Fibroblast of mammary gland (primary cell): ENCODE measurements at regions not wholly inside any gene's neighbourhood (a gene's known extent, or its start where the extent isn't known, plus 50 kb on each side); places are given as distances from the start of the nearest gene placed in this dataset.

Source experiments
- DNase-seq: peaks from one replicate; pipeline ENCODE4 v3.0.0-alpha.2; 2010; ENCODE audit warnings: low read depth
- H3K4me3 ChIP-seq: 2 replicates; pipeline ENCODE4 v1.5.1; 2011; ENCODE audit warnings: low read depth, mild to moderate bottlenecking, low read length, moderate library complexity; ENCODE audit not compliant: control insufficient read depth
- TF ChIP-seq, protein P1 (sequence below): conservative IDR thresholded peaks from 2 replicates; pipeline ENCODE4 v1.5.1; 2011; ENCODE audit warnings: low read depth, low read length, inconsistent platforms; ENCODE audit not compliant: control insufficient read depth, insufficient read depth

DNA sequence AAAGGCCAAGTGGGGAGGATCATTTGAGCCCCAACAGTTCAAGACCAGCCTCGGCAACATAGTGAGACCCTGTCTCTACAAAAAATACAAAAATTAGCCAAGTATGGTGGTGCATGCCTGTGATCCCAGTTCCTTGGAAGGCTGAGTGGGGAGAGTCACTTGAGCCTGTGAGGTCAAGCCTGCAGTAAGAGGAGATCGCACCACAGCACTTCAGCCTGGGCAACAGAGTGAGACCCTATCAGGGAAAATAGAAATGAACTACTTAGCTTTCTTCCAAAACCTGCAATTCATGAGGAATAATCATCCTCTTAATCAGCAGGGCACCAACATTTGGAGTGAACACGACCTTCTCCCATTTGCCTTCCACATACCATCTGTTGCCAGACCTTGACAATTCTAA, 96.1 kb downstream of the OR2K2 start:
- DNase-seq = no peak
- no peak overlapping the region for H3K4me3 ChIP-seq
- TF ChIP-seq, protein P1, sequence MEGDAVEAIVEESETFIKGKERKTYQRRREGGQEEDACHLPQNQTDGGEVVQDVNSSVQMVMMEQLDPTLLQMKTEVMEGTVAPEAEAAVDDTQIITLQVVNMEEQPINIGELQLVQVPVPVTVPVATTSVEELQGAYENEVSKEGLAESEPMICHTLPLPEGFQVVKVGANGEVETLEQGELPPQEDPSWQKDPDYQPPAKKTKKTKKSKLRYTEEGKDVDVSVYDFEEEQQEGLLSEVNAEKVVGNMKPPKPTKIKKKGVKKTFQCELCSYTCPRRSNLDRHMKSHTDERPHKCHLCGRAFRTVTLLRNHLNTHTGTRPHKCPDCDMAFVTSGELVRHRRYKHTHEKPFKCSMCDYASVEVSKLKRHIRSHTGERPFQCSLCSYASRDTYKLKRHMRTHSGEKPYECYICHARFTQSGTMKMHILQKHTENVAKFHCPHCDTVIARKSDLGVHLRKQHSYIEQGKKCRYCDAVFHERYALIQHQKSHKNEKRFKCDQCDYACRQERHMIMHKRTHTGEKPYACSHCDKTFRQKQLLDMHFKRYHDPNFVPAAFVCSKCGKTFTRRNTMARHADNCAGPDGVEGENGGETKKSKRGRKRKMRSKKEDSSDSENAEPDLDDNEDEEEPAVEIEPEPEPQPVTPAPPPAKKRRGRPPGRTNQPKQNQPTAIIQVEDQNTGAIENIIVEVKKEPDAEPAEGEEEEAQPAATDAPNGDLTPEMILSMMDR = no peak

- DNase-seq = peak; percentile 27
- H3K4me3 ChIP-seq = no peak overlapping the region
- TF ChIP-seq, protein P1 = no peak
Observed at GRCh38 chr9:111232997-111233790, 96.8 kb downstream of the OR2K2 start.

DNA sequence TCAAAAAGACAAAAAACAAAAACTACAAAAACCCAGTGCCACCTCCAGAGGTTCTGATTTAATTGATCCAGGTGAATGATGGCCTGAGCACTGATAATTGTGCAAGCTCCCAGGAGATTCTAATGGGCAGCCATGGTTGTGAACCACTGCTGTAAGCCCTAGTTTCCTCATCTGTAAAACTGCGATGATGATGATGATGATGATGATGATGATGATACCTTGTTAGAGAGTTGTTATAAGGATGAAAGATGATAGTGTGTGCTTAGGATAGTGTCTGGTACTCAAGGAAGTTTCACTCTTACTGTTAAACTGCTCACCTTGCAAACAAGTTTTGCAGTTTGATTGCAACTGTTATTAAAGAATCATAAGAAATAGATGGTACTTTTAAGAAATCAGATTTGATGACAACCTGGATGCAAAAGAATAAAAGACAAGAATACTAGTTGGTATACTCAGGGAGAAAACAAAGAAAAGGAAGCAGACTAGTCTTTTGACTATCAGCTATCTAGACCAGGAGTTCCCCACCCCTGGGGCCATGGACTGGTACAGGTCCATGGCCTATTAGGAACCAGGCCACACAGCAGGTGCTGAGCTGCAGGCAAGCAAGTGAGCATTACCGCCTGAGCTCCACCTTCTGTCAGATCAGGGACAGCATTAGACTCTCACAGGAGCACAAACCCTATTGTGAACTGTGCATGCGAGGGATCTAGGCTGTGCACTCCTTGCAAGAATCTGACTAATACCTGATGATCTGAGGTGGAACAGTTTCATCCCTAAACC, 98.0 kb downstream of the OR2K2 start:
- TF ChIP-seq, protein P1 = no peak
- DNase-seq = no peak
- no peak overlapping the region for H3K4me3 ChIP-seq

DNA sequence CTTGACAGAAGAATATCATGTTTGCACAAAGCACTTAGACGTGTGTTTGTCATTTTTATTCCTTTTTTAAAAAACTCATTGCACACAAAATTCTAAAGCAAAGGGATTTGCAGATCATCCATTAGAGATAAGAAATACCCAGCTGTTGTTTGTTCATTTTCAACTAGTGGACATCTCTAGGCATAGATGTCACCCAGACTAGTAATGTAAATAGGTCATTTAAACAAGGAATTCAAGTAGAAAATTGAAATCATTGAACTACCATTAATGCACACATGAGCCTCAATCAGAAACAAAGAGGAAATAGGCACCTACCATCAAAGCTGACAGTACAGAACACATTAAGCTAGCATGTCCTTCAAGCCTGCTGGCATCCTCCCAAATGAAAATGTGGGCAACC, 107.3 kb downstream of the OR2K2 start:
- H3K4me3 ChIP-seq = no peak overlapping the region
- TF ChIP-seq, protein P1 = no peak
- no peak for DNase-seq

DNA sequence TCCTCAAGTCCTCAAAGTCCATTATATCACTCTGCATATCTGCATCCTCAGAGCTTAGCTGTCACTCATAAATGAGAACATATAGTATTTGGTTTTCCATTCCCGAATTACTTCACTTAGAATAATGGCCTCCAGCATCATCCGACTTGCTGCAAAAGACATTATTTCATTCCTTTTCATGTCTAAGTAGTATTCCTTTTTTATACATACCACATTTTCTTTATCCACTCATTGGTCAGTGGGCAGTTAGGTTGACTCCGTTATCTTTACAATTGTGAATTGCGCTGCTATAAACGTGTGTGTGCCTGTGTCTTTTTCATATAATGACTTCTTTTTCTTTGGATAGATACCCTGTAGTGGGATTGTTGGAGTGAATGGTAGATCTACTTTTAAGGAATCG, 117.2 kb downstream of the OR2K2 start:
- H3K4me3 ChIP-seq = no peak overlapping the region
- TF ChIP-seq, protein P1 = no peak
- no peak for DNase-seq

DNA sequence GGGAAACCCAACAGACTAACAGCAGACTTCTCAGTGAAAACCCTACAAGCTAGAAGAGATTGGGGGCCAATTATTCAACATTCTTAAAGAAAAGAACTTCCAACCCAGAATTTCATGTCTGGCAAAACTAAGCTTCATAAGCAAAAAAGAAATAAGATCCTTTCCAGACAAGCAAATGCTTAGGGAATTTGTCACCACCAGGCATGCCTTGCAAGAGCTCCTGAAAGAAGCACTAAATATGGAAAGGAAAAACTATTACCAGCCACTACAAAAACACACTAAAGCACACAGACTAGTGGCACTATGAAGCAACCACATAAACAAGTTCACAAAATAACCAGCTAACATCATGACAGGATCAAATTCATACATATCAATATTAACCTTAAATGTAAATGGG, 131.1 kb downstream of the OR2K2 start:
- TF ChIP-seq, protein P1 = no peak
- no peak overlapping the region for H3K4me3 ChIP-seq
- DNase-seq = peak; percentile 44
